LNCAP (cell line): ENCODE measurements at regions not wholly inside any gene's neighbourhood (a gene's known extent, or its start where the extent isn't known, plus 50 kb on each side); places are given as distances from the start of the nearest gene placed in this dataset.

Source experiments
- CTCF ChIP-seq: fragments of 450-650 bp; IDR thresholded peaks from 2 replicates; pipeline ENCODE4 v1.5.1; 2017; ENCODE audit warnings: mild to moderate bottlenecking

- TF ChIP-seq CTCF = no peak
These were observed 119.6 kb upstream of the ADO start for GRCh38 chr10:62684911-62685310.

GRCh38 chr10:62687230-62687748 is 117.2 kb upstream of the ADO start:
- TF ChIP-seq CTCF = no peak

GRCh38 chr10:62688971-62689700 is 115.4 kb upstream of the ADO start:
- TF ChIP-seq CTCF = no peak

- TF ChIP-seq CTCF = no peak
These were observed 114.8 kb upstream of the ADO start for GRCh38 chr10:62689712-62690111.

- no peak for TF ChIP-seq CTCF
These were observed 113.8 kb upstream of the ADO start for GRCh38 chr10:62690703-62691102.

GRCh38 chr10:62691336-62691735 is 113.2 kb upstream of the ADO start:
- no peak for TF ChIP-seq CTCF

- TF ChIP-seq CTCF = no peak
These were observed 112.4 kb upstream of the ADO start for GRCh38 chr10:62692085-62692484.
